Vagina (tissue), 2 donors: ENCODE measurements at regions not wholly inside any gene's neighbourhood (a gene's known extent, or its start where the extent isn't known, plus 50 kb on each side); places are given as distances from the start of the nearest gene placed in this dataset.

Experiments
- DNase-seq, 2 donors: peaks; one replicate each; pipeline ENCODE4 v3.0.0-alpha.2; 2017; ENCODE audit errors: extremely low spot score in 2 of 2
- H3K27ac ChIP-seq: fragments of 200-600 bp; sonication (generic); one replicate; pipeline ENCODE4 v1.5.1; 2019
- H3K27me3 ChIP-seq: fragments of 200-600 bp; sonication (generic); one replicate; pipeline ENCODE4 v1.5.1; 2019
- H3K36me3 ChIP-seq, 2 donors: fragments of 200-600 bp; sonication (generic); one replicate each; pipeline ENCODE4 v1.5.1; 2017 to 2019
- H3K4me1 ChIP-seq: fragments of 200-600 bp; sonication (generic); one replicate; pipeline ENCODE4 v1.5.1; 2019
- H3K4me3 ChIP-seq, 2 donors: fragments of 200-600 bp; sonication (generic); 1 replicate in 1 of 2; 2 replicates in 1 of 2; pipeline ENCODE4 v1.5.1; 2016 to 2019
- H3K9me3 ChIP-seq: fragments of 200-600 bp; sonication (generic); one replicate; pipeline ENCODE4 v1.5.1; 2019
- POLR2A ChIP-seq, 2 donors: fragments of 450-650 bp; IDR thresholded peaks; one replicate each; pipeline ENCODE4 v1.6.1; 2017; ENCODE audit warnings: antibody characterized with exemption in 2 of 2, mild to moderate bottlenecking in 2 of 2, moderate library complexity in 2 of 2
- POLR2AphosphoS5 ChIP-seq, 2 donors: sonication (generic); formaldehyde crosslinking; IDR thresholded peaks; one replicate each; pipeline ENCODE4 v1.9.0; 2017; ENCODE audit warnings: antibody characterized with exemption in 2 of 2, mild to moderate bottlenecking in 2 of 2, low read depth in 1 of 2; ENCODE audit not compliant: insufficient read depth in 1 of 2
- intact Hi-C: fragments of 100-400 bp; cut with DNase I; formaldehyde crosslinking; loops from one replicate; pipeline ENCODE4 v1.15.1; 2023
- TF ChIP-seq, protein P1 (sequence below), 3 experiments: fragments of 450-650 bp in 2 of 3; fragments of 200-600 bp in 1 of 3; sonication (generic) in 1 of 3; IDR thresholded peaks; one replicate each; pipeline ENCODE4 v1.5.1; 2017 to 2019; ENCODE audit warnings: antibody characterized with exemption in 3 of 3, mild to moderate bottlenecking in 2 of 3, moderate library complexity in 2 of 3

DNA sequence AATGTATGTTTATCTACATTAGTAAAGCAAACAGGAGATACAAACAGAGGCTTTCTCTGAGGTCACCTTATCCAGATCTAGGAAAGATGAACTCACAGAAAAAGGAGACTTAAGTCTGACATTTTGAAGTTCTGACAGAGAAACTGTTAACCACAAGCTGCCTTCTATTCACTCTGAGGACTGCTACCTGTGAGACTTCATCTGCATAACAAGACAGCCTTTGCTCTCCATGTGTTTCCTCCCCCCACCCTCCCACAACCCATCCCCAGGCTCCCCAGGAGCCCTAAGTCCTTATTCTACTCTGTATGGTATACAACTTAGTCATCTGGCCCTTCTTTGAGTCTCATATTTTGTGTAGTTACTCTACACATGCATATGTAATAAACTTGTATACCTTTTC lies 699.0 kb downstream of the FGF9 start:
- DNase-seq = no peak
- H3K36me3 ChIP-seq = no peaks in the 10 kb centered on the region
- no peak for TF ChIP-seq POLR2A (IDR thresholded peaks at IDR 0.05)
- no peak for TF ChIP-seq POLR2AphosphoS5 (IDR thresholded peaks at IDR 0.05; ENCODE audit: insufficient read depth in 1 of 2, low read depth in 1 of 2)
- TF ChIP-seq, protein P1, sequence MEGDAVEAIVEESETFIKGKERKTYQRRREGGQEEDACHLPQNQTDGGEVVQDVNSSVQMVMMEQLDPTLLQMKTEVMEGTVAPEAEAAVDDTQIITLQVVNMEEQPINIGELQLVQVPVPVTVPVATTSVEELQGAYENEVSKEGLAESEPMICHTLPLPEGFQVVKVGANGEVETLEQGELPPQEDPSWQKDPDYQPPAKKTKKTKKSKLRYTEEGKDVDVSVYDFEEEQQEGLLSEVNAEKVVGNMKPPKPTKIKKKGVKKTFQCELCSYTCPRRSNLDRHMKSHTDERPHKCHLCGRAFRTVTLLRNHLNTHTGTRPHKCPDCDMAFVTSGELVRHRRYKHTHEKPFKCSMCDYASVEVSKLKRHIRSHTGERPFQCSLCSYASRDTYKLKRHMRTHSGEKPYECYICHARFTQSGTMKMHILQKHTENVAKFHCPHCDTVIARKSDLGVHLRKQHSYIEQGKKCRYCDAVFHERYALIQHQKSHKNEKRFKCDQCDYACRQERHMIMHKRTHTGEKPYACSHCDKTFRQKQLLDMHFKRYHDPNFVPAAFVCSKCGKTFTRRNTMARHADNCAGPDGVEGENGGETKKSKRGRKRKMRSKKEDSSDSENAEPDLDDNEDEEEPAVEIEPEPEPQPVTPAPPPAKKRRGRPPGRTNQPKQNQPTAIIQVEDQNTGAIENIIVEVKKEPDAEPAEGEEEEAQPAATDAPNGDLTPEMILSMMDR (IDR thresholded peaks at IDR 0.05) = no peak
- H3K27ac ChIP-seq = no peak overlapping the region
- H3K4me3 ChIP-seq = no peak overlapping the region
- H3K9me3 ChIP-seq = peaks cover 6% of the 10 kb centered on the region
- no peaks in the 10 kb centered on the region for H3K4me1 ChIP-seq
- H3K27me3 ChIP-seq = no peaks in the 10 kb centered on the region
- intact Hi-C loops = no loop called here

DNA sequence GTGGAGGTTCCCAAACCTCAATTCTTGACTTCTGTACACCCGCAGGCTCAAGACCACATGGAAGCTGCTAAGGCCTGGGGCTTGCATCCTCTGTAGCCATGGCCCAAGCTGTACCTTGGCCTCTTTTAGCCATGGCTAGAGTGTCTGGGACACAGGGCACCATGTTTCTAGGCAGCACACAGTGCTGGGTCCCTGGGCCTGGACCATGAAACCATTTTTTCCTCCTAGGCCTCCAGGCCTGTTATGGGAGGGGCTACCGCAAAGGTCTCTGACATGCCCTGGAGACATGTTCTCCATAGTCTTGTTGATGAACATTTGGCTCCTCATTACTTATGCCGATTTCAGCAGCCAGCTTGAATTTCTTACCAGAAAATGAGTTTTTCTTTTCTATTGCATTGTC lies 701.4 kb downstream of the FGF9 start:
- Histone ChIP-seq H3K4me1 (no peaks in the 10 kb centered on the region), H3K36me3 (no peaks in the 10 kb centered on the region), H3K4me3 (no peak overlapping the region), H3K27me3 (no peaks in the 10 kb centered on the region), H3K9me3 (peaks cover 6% of the 10 kb centered on the region), H3K27ac (no peak overlapping the region)
- no peak for DNase-seq
- intact Hi-C loops = no loop called here
- TF ChIP-seq POLR2A (IDR thresholded peaks at IDR 0.05) (no peak), POLR2AphosphoS5 (IDR thresholded peaks at IDR 0.05; ENCODE audit: insufficient read depth in 1 of 2, low read depth in 1 of 2) (no peak)
- TF ChIP-seq, protein P1 (IDR thresholded peaks at IDR 0.05) = no peak

DNA sequence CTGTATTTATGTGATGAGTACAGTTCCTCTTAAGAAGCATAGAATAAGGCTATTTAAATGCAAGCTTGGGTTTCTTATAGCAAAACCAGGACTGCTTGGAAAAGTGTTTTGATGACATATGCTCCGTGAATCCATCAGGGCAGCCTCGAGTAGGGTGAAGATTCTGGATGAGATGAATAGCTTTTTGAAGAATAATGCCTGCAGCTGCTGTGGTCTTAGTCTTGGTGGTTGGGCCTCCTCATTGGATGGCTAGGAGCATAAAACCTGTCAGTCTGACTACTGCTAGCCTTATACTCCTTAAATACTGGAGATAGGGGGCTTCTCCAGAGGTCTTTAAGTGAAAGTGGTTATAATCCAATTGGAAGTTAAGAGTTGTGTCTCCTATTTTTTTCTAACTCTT lies 704.3 kb downstream of the FGF9 start:
- H3K27me3 ChIP-seq = no peaks in the 10 kb centered on the region
- intact Hi-C loops = no loop called here

DNA sequence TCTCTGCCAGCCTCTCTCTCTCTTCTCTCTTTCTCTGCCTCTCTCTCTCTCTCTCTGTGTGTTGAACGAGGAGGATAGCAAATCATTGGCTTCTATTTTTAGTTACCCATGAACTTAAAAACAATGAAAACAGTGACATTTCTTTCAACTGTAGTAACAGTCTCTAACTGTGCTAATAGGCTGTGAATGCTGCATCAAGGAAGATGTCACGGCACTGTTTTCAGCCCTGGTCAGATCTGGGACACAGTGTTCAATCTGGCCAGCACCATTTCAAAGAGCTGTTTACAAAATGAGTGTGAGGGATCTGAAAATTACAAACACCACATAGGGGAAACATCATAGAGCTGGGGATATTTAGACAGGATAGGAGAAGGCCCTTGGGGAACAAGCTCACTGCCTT lies 717.0 kb downstream of the FGF9 start:
- Histone ChIP-seq H3K4me3 (no peak overlapping the region), H3K27ac (no peak overlapping the region), H3K4me1 (no peaks in the 10 kb centered on the region), H3K36me3 (no peaks in the 10 kb centered on the region), H3K27me3 (no peaks in the 10 kb centered on the region), H3K9me3 (no peaks in the 10 kb centered on the region)
- DNase-seq = no peak
- intact Hi-C loops = no loop called here
- TF ChIP-seq POLR2A (IDR thresholded peaks at IDR 0.05) = no peak
- TF ChIP-seq, protein P1 (IDR thresholded peaks at IDR 0.05) = no peak
- TF ChIP-seq POLR2AphosphoS5 (IDR thresholded peaks at IDR 0.05; ENCODE audit: insufficient read depth in 1 of 2, low read depth in 1 of 2) = no peak

More for the DNA sequence above, 704.3 kb downstream of the FGF9 start:
- Histone ChIP-seq H3K36me3 (no peaks in the 10 kb centered on the region), H3K27ac (no peak overlapping the region), H3K4me3 (no peak overlapping the region), H3K4me1 (no peaks in the 10 kb centered on the region), H3K9me3 (peaks cover 6% of the 10 kb centered on the region)
- no peak for TF ChIP-seq POLR2A (IDR thresholded peaks at IDR 0.05)
- TF ChIP-seq, protein P1 (IDR thresholded peaks at IDR 0.05) = no peak
- no peak for TF ChIP-seq POLR2AphosphoS5 (IDR thresholded peaks at IDR 0.05; ENCODE audit: insufficient read depth in 1 of 2, low read depth in 1 of 2)
- no peak for DNase-seq

DNA sequence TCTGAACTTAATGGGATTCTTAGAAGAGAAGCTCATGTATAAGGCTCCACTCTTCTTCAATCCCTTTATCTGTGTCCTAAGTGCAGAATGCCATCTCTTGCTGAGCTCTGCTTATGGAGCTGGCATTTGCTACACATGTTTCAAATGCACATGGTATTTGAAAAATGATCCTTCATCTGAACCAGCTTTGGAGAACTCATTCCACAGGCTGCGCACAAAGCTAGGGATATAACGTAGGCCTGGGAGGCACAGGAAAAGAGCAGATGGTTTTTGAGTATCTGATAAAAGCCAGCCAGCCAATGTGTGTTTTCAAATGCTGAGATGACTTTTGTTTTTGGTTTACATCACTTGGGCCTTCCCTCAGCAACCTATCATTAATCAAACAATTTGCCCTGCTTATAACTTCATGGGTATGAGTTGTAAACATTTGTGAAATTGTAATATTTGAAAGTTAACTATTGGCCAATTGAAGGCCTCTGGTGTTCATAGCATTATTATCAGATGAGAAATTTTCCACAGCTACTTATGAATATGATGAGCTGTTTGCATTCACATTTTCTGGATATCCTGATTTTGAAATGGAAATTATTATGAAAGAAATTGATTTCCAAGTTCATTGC lies 729.0 kb downstream of the FGF9 start:
- no peak for DNase-seq
- intact Hi-C loops = no loop called here
- H3K9me3 ChIP-seq = no peaks in the 10 kb centered on the region
- H3K27ac ChIP-seq = peak overlapping the region; percentile 31
- no peaks in the 10 kb centered on the region for H3K4me1 ChIP-seq
- no peaks in the 10 kb centered on the region for H3K36me3 ChIP-seq
- TF ChIP-seq POLR2AphosphoS5 (IDR thresholded peaks at IDR 0.05; ENCODE audit: insufficient read depth in 1 of 2, low read depth in 1 of 2) = no peak
- no peak for TF ChIP-seq POLR2A (IDR thresholded peaks at IDR 0.05)
- no peak overlapping the region for H3K4me3 ChIP-seq
- H3K27me3 ChIP-seq = no peaks in the 10 kb centered on the region
